Thyroid gland (tissue), 4 donors: ENCODE measurements at regions not wholly inside any gene's neighbourhood (a gene's known extent, or its start where the extent isn't known, plus 50 kb on each side); places are given as distances from the start of the nearest gene placed in this dataset.

Source experiments
- DNase-seq, 2 donors: peaks; one replicate each; pipeline ENCODE4 v3.0.0-alpha.2; 2019
- H3K27ac ChIP-seq, 3 donors: fragments of 200-600 bp; sonication (generic); 1 replicate in 2 of 3; 2 replicates in 1 of 3; pipeline ENCODE4 v1.5.1; 2016 to 2019; ENCODE audit warnings: mild to moderate bottlenecking in 1 of 3, moderate library complexity in 1 of 3
- H3K27me3 ChIP-seq: fragments of 200-600 bp; sonication (generic); one replicate; pipeline ENCODE4 v1.5.1; 2019
- H3K36me3 ChIP-seq, 2 donors: fragments of 200-600 bp; sonication (generic); one replicate each; pipeline ENCODE4 v1.5.1; 2016 to 2019
- H3K4me1 ChIP-seq, 2 donors: fragments of 200-600 bp; sonication (generic); one replicate each; pipeline ENCODE4 v1.5.1; 2017 to 2019
- H3K4me3 ChIP-seq, 3 donors: fragments of 200-600 bp; sonication (generic); replicated peaks in 1 of 3; 1 replicate in 2 of 3; 2 replicates in 1 of 3; pipeline ENCODE4 v1.5.1; 2016; ENCODE audit warnings: mild to moderate bottlenecking in 1 of 3
- H3K9me3 ChIP-seq: fragments of 200-600 bp; sonication (generic); one replicate; pipeline ENCODE4 v1.5.1; 2017
- CTCF ChIP-seq, 6 experiments: fragments of 200-600 bp in 3 of 6; fragments of 450-650 bp in 3 of 6; sonication (generic) in 3 of 6; IDR thresholded peaks; one replicate each; pipeline ENCODE4 v1.5.1; 2016 to 2019; ENCODE audit warnings: antibody characterized with exemption in 6 of 6, mild to moderate bottlenecking in 2 of 6, inconsistent platforms in 1 of 6, moderate library complexity in 1 of 6
- POLR2A ChIP-seq, 2 donors: fragments of 450-650 bp; IDR thresholded peaks; one replicate each; pipeline ENCODE4 v1.6.1; 2017; ENCODE audit warnings: antibody characterized with exemption in 2 of 2, mild to moderate bottlenecking in 2 of 2, moderate library complexity in 1 of 2
- whole genome bisulfite sequencing, 2 donors: methylation state at CpG; one replicate each; pipeline ENCODE4 v1.1.5; 2017; 5-methylcytosine and 5-hydroxymethylcytosine counted together
- intact Hi-C: fragments of 100-400 bp; cut with DNase I; formaldehyde crosslinking; loops from one replicate; pipeline ENCODE4 v1.15.1; 2023

DNA sequence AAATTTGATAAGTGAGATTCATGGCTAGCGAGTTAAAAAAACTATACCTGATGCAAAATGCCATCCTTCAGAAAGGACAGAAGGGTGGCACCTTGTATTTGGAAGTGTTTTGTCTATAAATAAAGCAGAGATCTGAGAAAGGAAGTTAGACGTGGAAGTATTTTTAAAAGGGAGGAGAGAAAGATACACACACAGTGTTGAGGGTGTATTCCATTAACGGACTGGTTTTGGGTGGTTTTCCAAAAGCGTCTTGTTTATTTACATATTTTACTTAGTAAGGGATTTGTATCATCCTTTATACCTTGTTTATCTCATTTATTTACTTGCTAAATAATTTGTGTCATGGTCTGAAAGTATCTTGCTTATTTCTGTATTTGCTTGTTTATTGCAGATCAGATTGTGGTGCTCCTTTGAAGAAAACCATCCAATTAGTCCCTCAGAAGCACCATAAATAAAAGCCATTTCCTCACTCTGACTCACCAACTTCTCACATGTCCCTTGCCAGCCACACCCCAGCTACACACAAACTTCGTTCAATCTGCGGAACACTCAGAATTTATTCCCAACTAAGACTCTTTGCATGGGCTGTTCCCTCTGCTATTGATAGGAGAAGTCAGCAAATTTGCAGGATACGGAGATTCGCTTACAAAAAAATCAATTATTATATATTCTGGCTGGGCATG lies 90.8 kb downstream of the FAM124B start:
- Histone ChIP-seq H3K27ac (no peak overlapping the region), H3K27me3 (no peaks in the 10 kb centered on the region), H3K9me3 (no peaks in the 10 kb centered on the region), H3K36me3 (no peaks in the 10 kb centered on the region), H3K4me1 (no peaks in the 10 kb centered on the region), H3K4me3 (no peak overlapping the region)
- no peak for DNase-seq
- 77 to 78% methylated on average over 8 of the region's 8 CpGs for WGBS, 2 donors
- intact Hi-C loops = no loop called here
- no peak for TF ChIP-seq CTCF (IDR thresholded peaks at IDR 0.05)
- no peak for TF ChIP-seq POLR2A (IDR thresholded peaks at IDR 0.05)

GRCh38 chr2:224309176-224309575 lies 92.7 kb downstream of the FAM124B start:
- no peaks in the 10 kb centered on the region for H3K9me3 ChIP-seq
- no peak overlapping the region for H3K27ac ChIP-seq
- DNase-seq = no peak
- H3K4me3 ChIP-seq = no peak overlapping the region
- H3K36me3 ChIP-seq = no peaks in the 10 kb centered on the region
- intact Hi-C loops = no loop called here
- no peaks in the 10 kb centered on the region for H3K27me3 ChIP-seq
- no peaks in the 10 kb centered on the region for H3K4me1 ChIP-seq
- TF ChIP-seq CTCF (IDR thresholded peaks at IDR 0.05) (no peak), POLR2A (IDR thresholded peaks at IDR 0.05) (no peak)
- 83 to 84% methylated on average over 4 of the region's 4 CpGs for WGBS, 2 donors

DNA sequence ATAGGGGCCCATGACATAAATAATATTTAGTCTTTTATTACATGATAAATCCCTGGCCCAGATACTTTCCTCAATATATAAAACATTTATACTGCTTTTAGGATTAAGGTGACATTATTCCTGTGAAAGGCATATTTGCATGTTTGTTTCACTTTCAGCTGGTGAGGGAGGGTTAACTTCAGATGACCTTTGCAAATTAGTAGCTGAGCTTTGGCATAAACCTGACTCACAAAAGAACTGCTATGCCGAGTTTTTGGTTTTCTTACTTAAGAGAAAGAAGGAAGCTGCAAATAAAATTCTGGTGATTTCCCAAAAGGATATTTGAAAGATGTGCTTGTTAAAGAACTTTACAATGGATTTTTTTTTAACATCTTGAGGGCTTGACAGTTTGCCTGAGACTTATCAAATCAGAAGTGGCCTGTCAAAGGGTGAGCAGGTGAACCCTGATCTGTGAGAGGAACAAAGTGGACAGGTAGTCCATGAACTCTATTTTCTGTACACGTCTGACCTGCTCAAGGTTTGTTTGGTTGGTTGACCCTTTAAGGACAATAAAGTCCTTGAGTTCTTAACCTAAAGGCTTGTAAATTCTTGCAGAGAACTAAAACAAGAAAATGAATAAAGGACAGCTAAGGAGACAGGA lies 93.5 kb downstream of the FAM124B start:
- H3K4me1 ChIP-seq = no peaks in the 10 kb centered on the region
- intact Hi-C loops = no loop called here
- H3K36me3 ChIP-seq = no peaks in the 10 kb centered on the region
- DNase-seq = no peak
- no peak overlapping the region for H3K27ac ChIP-seq
- no peak for TF ChIP-seq CTCF (IDR thresholded peaks at IDR 0.05)
- H3K9me3 ChIP-seq = no peaks in the 10 kb centered on the region
- 25 to 27% methylated on average over 2 of the region's 2 CpGs for WGBS, 2 donors
- H3K4me3 ChIP-seq = no peak overlapping the region
- H3K27me3 ChIP-seq = no peaks in the 10 kb centered on the region

DNA sequence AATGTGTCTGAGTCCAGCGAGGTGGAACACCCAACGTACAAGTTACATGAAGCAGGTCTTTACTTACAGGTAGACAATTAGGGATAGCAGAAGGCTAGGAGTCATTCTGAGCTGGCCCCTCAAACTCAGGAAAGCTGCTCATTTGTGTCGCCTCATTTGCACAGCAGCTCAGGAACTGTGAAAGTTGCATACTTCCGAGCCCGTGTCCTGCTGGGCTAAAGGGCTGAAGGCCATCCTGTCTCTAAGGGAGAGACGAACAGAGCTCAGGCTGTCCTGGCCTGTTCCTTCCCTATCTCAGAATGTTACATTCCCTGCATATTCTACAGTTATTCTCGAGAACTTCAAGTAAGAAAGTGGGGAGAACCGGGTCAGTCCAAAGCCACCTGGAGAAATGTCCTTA lies 99.0 kb downstream of the FAM124B start:
- intact Hi-C loops = no loop called here
- Histone ChIP-seq H3K27ac (no peak overlapping the region), H3K27me3 (no peaks in the 10 kb centered on the region), H3K9me3 (no peaks in the 10 kb centered on the region), H3K4me3 (no peak overlapping the region), H3K36me3 (no peaks in the 10 kb centered on the region), H3K4me1 (no peaks in the 10 kb centered on the region)
- 81 to 83% methylated on average over 8 of the region's 8 CpGs for WGBS, 2 donors
- TF ChIP-seq POLR2A (IDR thresholded peaks at IDR 0.05) = no peak
- no peak for TF ChIP-seq CTCF (IDR thresholded peaks at IDR 0.05)
- DNase-seq = no peak

DNA sequence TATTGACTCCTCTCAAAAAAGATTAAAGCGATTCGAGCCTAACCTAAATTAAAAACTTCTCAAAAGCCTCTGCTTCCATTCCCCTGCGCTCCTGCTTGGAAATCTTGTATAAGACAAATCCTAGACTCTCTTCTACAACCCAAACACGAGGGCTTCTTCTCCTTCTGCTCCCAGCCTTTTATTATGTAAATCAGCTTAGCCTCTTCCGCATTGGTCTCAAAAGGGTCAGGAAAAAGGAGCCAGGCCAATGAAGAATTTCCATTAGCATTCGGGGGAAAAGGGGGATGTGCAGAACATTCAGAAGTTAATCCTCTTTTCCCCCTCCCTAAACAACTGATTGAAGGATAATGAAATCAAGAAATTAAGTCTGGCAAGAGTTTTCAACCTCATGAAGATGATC lies 107.9 kb downstream of the FAM124B start:
- 74% methylated on average over 6 of the region's 6 CpGs for WGBS, 2 donors
- intact Hi-C loops = no loop called here
- Histone ChIP-seq H3K27ac (no peak overlapping the region), H3K4me3 (no peak overlapping the region), H3K9me3 (no peaks in the 10 kb centered on the region), H3K27me3 (no peaks in the 10 kb centered on the region), H3K4me1 (no peaks in the 10 kb centered on the region), H3K36me3 (no peaks in the 10 kb centered on the region)
- TF ChIP-seq CTCF (IDR thresholded peaks at IDR 0.05) (no peak), POLR2A (IDR thresholded peaks at IDR 0.05) (no peak)
- no peak for DNase-seq
